IMR-90 (cell line): ENCODE measurements at regions not wholly inside any gene's neighbourhood (a gene's known extent, or its start where the extent isn't known, plus 50 kb on each side); places are given as distances from the start of the nearest gene placed in this dataset.

Experiments used
- ATAC-seq: fragments of 200-7000 bp; cut with Tn5 transposase; 2 replicates; pipeline ENCODE4 v1.9.1; 2020; ENCODE audit warnings: low read depth, mild to moderate bottlenecking, moderate library complexity
- BruUV-seq: library from RNA; stranded (reverse); fragments of 400-500 nt; replicated peaks from 2 replicates; lab custom pipeline; 2021; lab: Mats Ljungman, UMichigan
- CTCF ChIA-PET: fragments of 300-600 bp; formaldehyde crosslinking; extraction: SDS; loops from one replicate; lab custom pipeline; 2021; ENCODE audit warnings: antibody characterized with exemption; lab: Yijun Ruan, JAX
- POLR2A ChIA-PET: fragments of 300-600 bp; sonication (Branson Sonifier 250); formaldehyde crosslinking; loops from one replicate; lab custom pipeline; 2022; ENCODE audit warnings: antibody characterized with exemption; ENCODE audit not compliant: unreplicated experiment; lab: Charles Lee
- DNase-seq: peaks from one replicate; pipeline ENCODE4 v3.0.0; 2013
- H2AFZ ChIP-seq: replicated peaks from 2 replicates; pipeline ENCODE3; 2013; ENCODE audit warnings: low read length, mild to moderate bottlenecking; ENCODE audit not compliant: poor library complexity
- H2AK5ac ChIP-seq: 2 replicates; pipeline ENCODE4 v1.6.1; 2013; ENCODE audit warnings: low read depth, low read length, inconsistent platforms
- H2AK9ac ChIP-seq: replicated peaks from 2 replicates; pipeline ENCODE3; 2013; ENCODE audit warnings: mild to moderate bottlenecking, low read depth, low read length, moderate library complexity; ENCODE audit not compliant: poor library complexity
- H2BK120ac ChIP-seq: 2 replicates; pipeline ENCODE4 v1.6.1; 2013; ENCODE audit warnings: low read depth, low read length, inconsistent platforms
- H2BK15ac ChIP-seq: 3 replicates; pipeline ENCODE4 v1.6.1; 2013; ENCODE audit warnings: low read depth, low read length, inconsistent platforms
- H2BK20ac ChIP-seq: 2 replicates; pipeline ENCODE4 v1.6.1; 2013; ENCODE audit warnings: low read depth, mild to moderate bottlenecking, inconsistent platforms, low read length, moderate library complexity
- H2BK5ac ChIP-seq: 2 replicates; pipeline ENCODE4 v1.6.1; 2013; ENCODE audit warnings: mild to moderate bottlenecking, low read depth, low read length, inconsistent platforms; ENCODE audit not compliant: poor library complexity, severe bottlenecking
- H3K14ac ChIP-seq: replicated peaks from 2 replicates; pipeline ENCODE4 v1.6.1; 2013; ENCODE audit warnings: low read depth, low read length, inconsistent platforms
- H3K18ac ChIP-seq: 2 replicates; pipeline ENCODE4 v1.6.1; 2013; ENCODE audit warnings: low read depth, low read length, control low read depth
- H3K23ac ChIP-seq: 2 replicates; pipeline ENCODE4 v1.6.1; 2013; ENCODE audit warnings: low read depth, low read length, inconsistent platforms
- H3K27ac ChIP-seq: 2 replicates; pipeline ENCODE4 v1.5.1; 2013; ENCODE audit warnings: mild to moderate bottlenecking, control low read depth, low read length; ENCODE audit not compliant: insufficient read depth
- H3K27me3 ChIP-seq: 2 replicates; pipeline ENCODE4 v1.6.1; 2013; ENCODE audit warnings: low read length; ENCODE audit not compliant: control insufficient read depth, insufficient read depth
- H3K36me3 ChIP-seq: 2 replicates; pipeline ENCODE4 v1.6.1; 2013; ENCODE audit warnings: low read length, mixed read lengths; ENCODE audit not compliant: control insufficient read depth, insufficient read depth
- H3K4ac ChIP-seq: 2 replicates; pipeline ENCODE4 v1.6.1; 2013; ENCODE audit warnings: low read depth, low read length, inconsistent platforms
- H3K4me1 ChIP-seq: 2 replicates; pipeline ENCODE4 v1.6.1; 2013; ENCODE audit warnings: low read length, mixed read lengths; ENCODE audit not compliant: control insufficient read depth, insufficient read depth
- H3K4me2 ChIP-seq: 2 replicates; pipeline ENCODE4 v1.6.1; 2013; ENCODE audit warnings: low read depth, mild to moderate bottlenecking, control low read depth, low read length, moderate library complexity
- H3K4me3 ChIP-seq: 2 replicates; pipeline ENCODE4 v1.5.1; 2013; ENCODE audit warnings: low read depth, mild to moderate bottlenecking, control low read depth, low read length, moderate library complexity; ENCODE audit not compliant: insufficient read depth
- H3K56ac ChIP-seq: 2 replicates; pipeline ENCODE4 v1.6.1; 2013; ENCODE audit warnings: low read length, inconsistent platforms; ENCODE audit not compliant: insufficient read depth; ENCODE audit errors: extremely low read depth
- H3K79me1 ChIP-seq, 2 experiments: 2 replicates each; pipeline ENCODE4 v1.6.1; 2013; ENCODE audit warnings: low read length in 2 of 2, inconsistent platforms in 1 of 2, low read depth in 1 of 2
- H3K9ac ChIP-seq: 2 replicates; pipeline ENCODE4 v1.6.1; 2013; ENCODE audit warnings: low read depth, low read length, control low read depth
- H3K9me1 ChIP-seq: 2 replicates; pipeline ENCODE4 v1.6.1; 2013; ENCODE audit warnings: low read length, inconsistent platforms; ENCODE audit not compliant: insufficient read depth
- H3K9me3 ChIP-seq: 2 replicates; pipeline ENCODE4 v1.6.1; 2013; ENCODE audit warnings: low read length; ENCODE audit not compliant: control insufficient read depth, insufficient read depth
- H4K20me1 ChIP-seq: 2 replicates; pipeline ENCODE4 v1.6.1; 2013; ENCODE audit warnings: low read length, inconsistent platforms; ENCODE audit not compliant: insufficient read depth
- H4K5ac ChIP-seq: 2 replicates; pipeline ENCODE4 v1.6.1; 2013; ENCODE audit warnings: mild to moderate bottlenecking, low read depth, low read length, control low read depth
- H4K8ac ChIP-seq, 2 experiments: 2 replicates each; pipeline ENCODE4 v1.6.1; 2013; ENCODE audit warnings: low read depth in 2 of 2, low read length in 2 of 2, control low read depth in 1 of 2, inconsistent platforms in 1 of 2
- H4K91ac ChIP-seq: 2 replicates; pipeline ENCODE4 v1.6.1; 2013; ENCODE audit warnings: low read depth, low read length, inconsistent platforms; ENCODE audit not compliant: insufficient read depth
- BHLHE40 ChIP-seq: fragments of 150-350 bp; IDR thresholded peaks from 2 replicates; pipeline ENCODE4 v1.6.1; 2016; ENCODE audit warnings: mild to moderate bottlenecking, low read depth, low read length
- CEBPB ChIP-seq: IDR thresholded peaks from 2 replicates; pipeline ENCODE4 v1.6.1; 2012; ENCODE audit warnings: low read depth, low read length, improper control_type of control experiment
- CHD1 ChIP-seq: IDR thresholded peaks from 2 replicates; pipeline ENCODE4 v1.6.1; 2012; ENCODE audit warnings: low read depth, low read length, improper control_type of control experiment
- MAFK ChIP-seq: IDR thresholded peaks from 2 replicates; pipeline ENCODE4 v1.6.1; 2012; ENCODE audit warnings: low read depth, low read length, improper control_type of control experiment
- MAZ ChIP-seq: IDR thresholded peaks from 2 replicates; pipeline ENCODE4 v1.6.1; 2012; ENCODE audit warnings: low read depth, mild to moderate bottlenecking, low read length, improper control_type of control experiment, moderate library complexity, borderline replicate concordance
- MXI1 ChIP-seq: IDR thresholded peaks from 2 replicates; pipeline ENCODE4 v1.6.1; 2012; ENCODE audit warnings: low read depth, mild to moderate bottlenecking, low read length, moderate library complexity, borderline replicate concordance
- NFE2L2 ChIP-seq: fragments of 150-350 bp; IDR thresholded peaks from 2 replicates; pipeline ENCODE4 v1.6.1; 2016; ENCODE audit warnings: low read depth, mild to moderate bottlenecking, low read length
- POLR2A ChIP-seq: IDR thresholded peaks from 2 replicates; pipeline ENCODE4 v1.6.1; 2012; ENCODE audit warnings: mild to moderate bottlenecking, low read depth, low read length
- RAD21 ChIP-seq: IDR thresholded peaks from 2 replicates; pipeline ENCODE4 v1.6.1; 2012; ENCODE audit warnings: low read length, improper control_type of control experiment
- RCOR1 ChIP-seq: IDR thresholded peaks from 2 replicates; pipeline ENCODE4 v1.6.1; 2012; ENCODE audit warnings: mild to moderate bottlenecking, low read length, improper control_type of control experiment; ENCODE audit not compliant: insufficient replicate concordance
- RFX5 ChIP-seq: IDR thresholded peaks from 2 replicates; pipeline ENCODE4 v1.8.0; 2012; ENCODE audit warnings: low read depth, mild to moderate bottlenecking, low read length, moderate library complexity
- SMC3 ChIP-seq: fragments of 150-350 bp; IDR thresholded peaks from 2 replicates; pipeline ENCODE4 v1.6.1; 2016; ENCODE audit warnings: low read depth, mild to moderate bottlenecking, antibody characterized with exemption, low read length, moderate library complexity
- WGBS, 2 experiments: methylation state at CpG; one replicate each; pipeline versions ENCODE4 v1.1.5 to v1.1.7; 2013; ENCODE audit warnings: missing lambda C conversion rate in 2 of 2; ENCODE audit not compliant: insufficient read length in 1 of 2; ENCODE audit errors: extremely low coverage in 2 of 2; 5-methylcytosine and 5-hydroxymethylcytosine counted together
- dilution Hi-C: fragments of 300-500 bp; cut with HindIII; formaldehyde crosslinking; loops from one replicate; pipeline ENCODE4 v1.14.3; 2018; ENCODE audit warnings: low sequenced_read_pairs; ENCODE audit not compliant: unreplicated experiment
- in situ Hi-C: fragments of 300-500 bp; cut with MboI; formaldehyde crosslinking; loops from 3 replicates; pipeline ENCODE4 v1.14.3; 2019; ENCODE audit warnings: low sequenced_read_pairs, inconsistent platforms, mixed read lengths
- intact Hi-C: fragments of 100-400 bp; cut with micrococcal nuclease; formaldehyde crosslinking; loops from 2 replicates; pipeline ENCODE4 v1.10.0; 2022
- TF ChIP-seq, protein P1 (sequence below): fragments of 150-350 bp; IDR thresholded peaks from 2 replicates; pipeline ENCODE4 v1.6.1; 2017; ENCODE audit warnings: mild to moderate bottlenecking, antibody characterized with exemption, low read length, low read depth
- TF ChIP-seq, protein P2 (sequence below): fragments of 150-350 bp; IDR thresholded peaks from 2 replicates; pipeline ENCODE4 v1.6.1; 2016; ENCODE audit warnings: low read depth, mild to moderate bottlenecking, low read length, moderate library complexity, borderline replicate concordance
- TF ChIP-seq, protein P3 (sequence below): conservative IDR thresholded peaks from 2 replicates; pipeline ENCODE4 v1.5.1; 2012; ENCODE audit warnings: mild to moderate bottlenecking, low read depth, low read length, improper control_type of control experiment

DNA sequence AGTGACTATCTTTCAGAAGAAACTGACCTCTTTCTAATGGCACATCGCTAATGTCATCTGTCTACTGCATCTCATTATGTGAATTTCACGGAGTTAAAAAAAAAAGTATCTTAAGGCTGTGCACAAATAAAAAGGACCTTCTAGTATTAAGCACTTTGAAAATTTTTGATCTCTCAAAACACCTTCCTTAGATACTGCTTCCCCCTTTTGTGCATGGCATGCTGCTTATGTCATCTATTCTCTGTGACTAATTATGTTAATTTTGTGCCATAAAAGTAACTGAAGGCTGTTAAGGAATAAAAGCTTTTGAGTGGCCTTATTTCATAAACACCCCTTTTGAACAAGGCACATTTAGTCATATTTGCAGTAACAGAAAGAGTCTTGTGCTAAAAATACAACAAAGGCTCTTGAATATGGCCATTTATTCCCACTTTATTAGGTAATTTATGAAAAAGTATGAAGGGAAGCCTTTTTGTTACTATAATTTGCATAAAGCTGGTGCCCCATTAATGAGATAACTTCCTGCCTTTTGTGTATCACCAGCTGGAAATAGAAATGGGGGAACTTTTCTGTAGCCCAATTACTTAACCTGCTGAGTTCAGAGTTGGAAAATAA is 1412.0 kb upstream of the ZEB2 start:
- no peaks in the 10 kb centered on the region for H3K4me1 ChIP-seq
- H3K9me3 ChIP-seq = no peaks in the 10 kb centered on the region
- H3K9me1 ChIP-seq = no peaks in the 10 kb centered on the region
- intact Hi-C loops = loop anchor here (5.0 kb wide), 1 partner anchor 730 kb away; no protein-coding TSS in a partner anchor
- no peak overlapping the region for H2BK120ac ChIP-seq
- H3K4me2 ChIP-seq = no peak overlapping the region
- no peak overlapping the region for H4K5ac ChIP-seq
- dilution Hi-C loops = no loop called here
- no peaks in the 10 kb centered on the region for H3K36me3 ChIP-seq
- H2BK20ac ChIP-seq = no peak overlapping the region
- no peak overlapping the region for H3K9ac ChIP-seq
- H2AK5ac ChIP-seq = no peak overlapping the region
- no peak overlapping the region for H3K23ac ChIP-seq
- no peak overlapping the region for H2AFZ ChIP-seq
- H4K91ac ChIP-seq = no peak overlapping the region
- H4K8ac ChIP-seq = no peak overlapping the region
- BruUV-seq = no TSS peak
- H2BK15ac ChIP-seq = no peak overlapping the region
- POLR2A ChIA-PET = no interaction called here
- H4K20me1 ChIP-seq = no peaks in the 10 kb centered on the region
- WGBS, 2 experiments = no CpG with 5 or more reads among the region's 2 CpGs
- H3K18ac ChIP-seq = no peak overlapping the region
- H3K14ac ChIP-seq = no peak overlapping the region
- no peak for ATAC-seq
- no peak overlapping the region for H3K4ac ChIP-seq
- no peak overlapping the region for H3K4me3 ChIP-seq
- H3K56ac ChIP-seq = no peak overlapping the region
- no peaks in the 10 kb centered on the region for H3K27me3 ChIP-seq
- CTCF ChIA-PET = interaction anchor here (0.6 kb wide), 1 partner anchor 761 kb away, joined by 3 read pairs; no protein-coding TSS in a partner anchor
- H2BK5ac ChIP-seq = no peak overlapping the region
- DNase-seq = no peak
- no peak overlapping the region for H3K27ac ChIP-seq
- H2AK9ac ChIP-seq = no peak overlapping the region
- TF ChIP-seq RAD21 = no peak
- no peak for TF ChIP-seq SMC3
- TF ChIP-seq, protein P1, sequence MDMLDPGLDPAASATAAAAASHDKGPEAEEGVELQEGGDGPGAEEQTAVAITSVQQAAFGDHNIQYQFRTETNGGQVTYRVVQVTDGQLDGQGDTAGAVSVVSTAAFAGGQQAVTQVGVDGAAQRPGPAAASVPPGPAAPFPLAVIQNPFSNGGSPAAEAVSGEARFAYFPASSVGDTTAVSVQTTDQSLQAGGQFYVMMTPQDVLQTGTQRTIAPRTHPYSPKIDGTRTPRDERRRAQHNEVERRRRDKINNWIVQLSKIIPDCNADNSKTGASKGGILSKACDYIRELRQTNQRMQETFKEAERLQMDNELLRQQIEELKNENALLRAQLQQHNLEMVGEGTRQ = no peak
- no peak for TF ChIP-seq MXI1
- no peak for TF ChIP-seq RCOR1
- TF ChIP-seq MAFK = no peak
- TF ChIP-seq POLR2A = no peak
- TF ChIP-seq RFX5 = no peak
- TF ChIP-seq MAZ = no peak
- no peak for TF ChIP-seq CHD1
- TF ChIP-seq, protein P2, sequence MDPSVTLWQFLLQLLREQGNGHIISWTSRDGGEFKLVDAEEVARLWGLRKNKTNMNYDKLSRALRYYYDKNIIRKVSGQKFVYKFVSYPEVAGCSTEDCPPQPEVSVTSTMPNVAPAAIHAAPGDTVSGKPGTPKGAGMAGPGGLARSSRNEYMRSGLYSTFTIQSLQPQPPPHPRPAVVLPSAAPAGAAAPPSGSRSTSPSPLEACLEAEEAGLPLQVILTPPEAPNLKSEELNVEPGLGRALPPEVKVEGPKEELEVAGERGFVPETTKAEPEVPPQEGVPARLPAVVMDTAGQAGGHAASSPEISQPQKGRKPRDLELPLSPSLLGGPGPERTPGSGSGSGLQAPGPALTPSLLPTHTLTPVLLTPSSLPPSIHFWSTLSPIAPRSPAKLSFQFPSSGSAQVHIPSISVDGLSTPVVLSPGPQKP = no peak
- TF ChIP-seq, protein P3, sequence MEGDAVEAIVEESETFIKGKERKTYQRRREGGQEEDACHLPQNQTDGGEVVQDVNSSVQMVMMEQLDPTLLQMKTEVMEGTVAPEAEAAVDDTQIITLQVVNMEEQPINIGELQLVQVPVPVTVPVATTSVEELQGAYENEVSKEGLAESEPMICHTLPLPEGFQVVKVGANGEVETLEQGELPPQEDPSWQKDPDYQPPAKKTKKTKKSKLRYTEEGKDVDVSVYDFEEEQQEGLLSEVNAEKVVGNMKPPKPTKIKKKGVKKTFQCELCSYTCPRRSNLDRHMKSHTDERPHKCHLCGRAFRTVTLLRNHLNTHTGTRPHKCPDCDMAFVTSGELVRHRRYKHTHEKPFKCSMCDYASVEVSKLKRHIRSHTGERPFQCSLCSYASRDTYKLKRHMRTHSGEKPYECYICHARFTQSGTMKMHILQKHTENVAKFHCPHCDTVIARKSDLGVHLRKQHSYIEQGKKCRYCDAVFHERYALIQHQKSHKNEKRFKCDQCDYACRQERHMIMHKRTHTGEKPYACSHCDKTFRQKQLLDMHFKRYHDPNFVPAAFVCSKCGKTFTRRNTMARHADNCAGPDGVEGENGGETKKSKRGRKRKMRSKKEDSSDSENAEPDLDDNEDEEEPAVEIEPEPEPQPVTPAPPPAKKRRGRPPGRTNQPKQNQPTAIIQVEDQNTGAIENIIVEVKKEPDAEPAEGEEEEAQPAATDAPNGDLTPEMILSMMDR = no peak
- TF ChIP-seq NFE2L2 = no peak
- TF ChIP-seq BHLHE40 = no peak
- no peak for TF ChIP-seq CEBPB
- H3K79me1 ChIP-seq = no peaks in the 10 kb centered on the region
- in situ Hi-C loops = no loop called here
